ENCODE measurements at regions not wholly inside any gene's neighbourhood (a gene's known extent, or its start where the extent isn't known, plus 50 kb on each side); places are given as distances from the start of the nearest gene placed in this dataset.
A peak's percentile ranks its signal among the peaks of the same experiment; 100 is the strongest.
"Not testable (repeated sequence)": the region's sequence is repeated elsewhere in the genome, so short reads cannot be mapped to it uniquely, and the experiment has no call there.

DNA sequence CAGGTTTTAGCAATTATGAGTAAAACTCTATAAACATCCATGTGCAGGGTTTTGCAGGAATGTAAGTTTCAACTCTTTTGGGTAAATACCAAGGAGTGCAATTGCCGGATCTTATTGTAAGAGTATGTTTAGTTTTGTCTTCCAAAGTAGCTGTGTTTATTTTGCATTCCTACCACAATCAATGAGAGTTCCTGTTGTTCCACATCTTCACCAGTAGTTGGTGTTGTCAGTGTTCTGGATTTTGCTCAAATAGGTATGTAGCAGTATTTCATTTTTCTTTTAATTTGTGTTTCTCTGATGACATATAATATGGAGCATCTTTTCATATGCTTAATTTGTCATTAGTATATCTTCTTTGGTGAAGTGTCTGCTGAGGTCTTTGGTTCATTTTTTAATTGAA, 185.1 kb upstream of the GALNT15 start:
- H3K4me3 ChIP-seq: no peak overlapping the region
- H3K4me1 ChIP-seq (replicated peaks in 1 of 2): no peaks in the 10 kb centered on the region
- ATAC-seq (replicated peaks in 6 of 8): no peak
- in situ Hi-C loops (cut with MboI; ENCODE audit: low pct_unique_long_range_greater_than_20kb in 2 of 9, low sequenced_read_pairs in 9 of 9, unreplicated experiment in 9 of 9): no loop called here
- 40 to 100% (median 100%) methylated on average over 1 of the region's 1 CpG; no CpG with 5 or more reads in 3 of the 10 experiments for WGBS, 10 experiments
- no peak overlapping the region for H3K27ac ChIP-seq

DNA sequence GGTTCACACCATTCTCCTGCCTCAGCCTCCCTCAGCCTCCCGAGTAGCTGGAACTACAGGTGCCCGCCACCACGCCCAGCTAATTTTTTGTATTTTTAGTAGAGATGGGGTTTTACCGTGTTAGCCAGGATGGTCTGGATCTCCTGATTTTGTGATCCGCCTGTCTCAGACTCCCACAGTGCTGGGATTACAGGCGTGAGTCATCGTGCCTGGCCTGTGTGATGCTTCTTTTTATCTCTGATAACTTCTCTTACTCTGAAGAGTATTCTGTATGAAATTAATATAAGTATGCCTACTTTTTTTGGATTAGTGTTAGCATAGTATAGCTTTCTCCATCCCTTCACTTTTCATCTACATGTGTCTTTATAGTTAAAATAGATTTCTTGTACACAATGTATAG, 180.8 kb upstream of the GALNT15 start:
- H3K27ac ChIP-seq; H3K4me3 ChIP-seq; ATAC-seq (replicated peaks in 6 of 8); H3K4me1 ChIP-seq (replicated peaks in 1 of 2); in situ Hi-C loops (cut with MboI; ENCODE audit: low pct_unique_long_range_greater_than_20kb in 2 of 9, low sequenced_read_pairs in 9 of 9, unreplicated experiment in 9 of 9): not testable (repeated sequence)
- 65 to 100% (median 87%) methylated on average over 2 to 6 of the region's 7 CpGs; no CpG with 5 or more reads in 2 of the 10 experiments for WGBS, 10 experiments

- H3K4me1 ChIP-seq (replicated peaks in 1 of 2); H3K4me3 ChIP-seq; H3K27ac ChIP-seq; ATAC-seq (replicated peaks in 6 of 8); in situ Hi-C loops (cut with MboI; ENCODE audit: low pct_unique_long_range_greater_than_20kb in 2 of 9, low sequenced_read_pairs in 9 of 9, unreplicated experiment in 9 of 9): not testable (repeated sequence)
- 80 to 100% methylated on average over 1 of the region's 17 CpGs; no CpG with 5 or more reads in 8 of the 10 experiments for WGBS, 10 experiments
Observed at GRCh38 chr3:15996496-15996895, 178.0 kb upstream of the GALNT15 start.

- Histone ChIP-seq H3K4me3 (no peak overlapping the region), H3K4me1 (replicated peaks in 1 of 2) (peaks cover 2 to 9% of the 10 kb centered on the region in 2 donors), H3K27ac (no peak overlapping the region)
- no peak for ATAC-seq (replicated peaks in 6 of 8)
- in situ Hi-C loops (cut with MboI; ENCODE audit: low pct_unique_long_range_greater_than_20kb in 2 of 9, low sequenced_read_pairs in 9 of 9, unreplicated experiment in 9 of 9): no loop called here
- WGBS, 10 experiments: 63 to 100% (median 82%) methylated on average over 1 to 4 of the region's 4 CpGs
Observed at GRCh38 chr3:15997274-15997943, 177.1 kb upstream of the GALNT15 start.

- WGBS, 10 experiments: 0 to 100% (median 49%) methylated on average over 1 to 3 of the region's 3 CpGs; no CpG with 5 or more reads in 2 of the 10 experiments
- Histone ChIP-seq H3K27ac (no peak overlapping the region), H3K4me1 (replicated peaks in 1 of 2) (peaks cover 2 to 9% of the 10 kb centered on the region in 2 donors), H3K4me3 (no peak overlapping the region)
- in situ Hi-C loops (cut with MboI; ENCODE audit: low pct_unique_long_range_greater_than_20kb in 2 of 9, low sequenced_read_pairs in 9 of 9, unreplicated experiment in 9 of 9): no loop called here
- ATAC-seq (replicated peaks in 6 of 8): no peak
Observed at GRCh38 chr3:15998911-15999310, 175.6 kb upstream of the GALNT15 start.

DNA sequence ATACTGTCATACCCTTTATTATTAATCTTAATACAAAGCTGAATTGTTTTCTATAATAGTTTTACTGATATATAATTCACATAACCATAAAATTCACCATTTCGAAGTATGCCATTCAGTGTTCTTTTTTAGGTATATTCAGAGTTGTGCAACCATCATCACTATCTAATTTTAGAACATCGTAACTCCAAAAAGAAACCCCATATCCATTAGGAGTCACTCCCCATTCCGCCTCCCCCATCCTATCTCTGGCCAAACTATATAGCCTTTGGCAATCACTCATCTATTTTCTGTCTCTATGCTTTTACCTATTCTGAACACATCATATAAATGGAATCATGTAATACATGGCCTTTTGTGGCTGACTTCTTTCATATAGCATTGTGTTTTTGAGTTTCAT, 169.7 kb upstream of the GALNT15 start:
- in situ Hi-C loops (cut with MboI; ENCODE audit: low pct_unique_long_range_greater_than_20kb in 2 of 9, low sequenced_read_pairs in 9 of 9, unreplicated experiment in 9 of 9): no loop called here
- ATAC-seq (replicated peaks in 6 of 8): no peak
- H3K4me1 ChIP-seq (replicated peaks in 1 of 2): no peaks in the 10 kb centered on the region

GRCh38 chr3:16011376-16011775, 163.1 kb upstream of the GALNT15 start:
- in situ Hi-C loops (cut with MboI; ENCODE audit: low pct_unique_long_range_greater_than_20kb in 2 of 9, low sequenced_read_pairs in 9 of 9, unreplicated experiment in 9 of 9): no loop called here
- ATAC-seq (replicated peaks in 6 of 8): no peak
- WGBS, 10 experiments: 61 to 100% (median 96%) methylated on average over 1 to 4 of the region's 4 CpGs; no CpG with 5 or more reads in 2 of the 10 experiments
- no peak overlapping the region for H3K4me3 ChIP-seq
- no peak overlapping the region for H3K27ac ChIP-seq
- H3K4me1 ChIP-seq (replicated peaks in 1 of 2): no peaks in the 10 kb centered on the region

More for the DNA sequence above, 169.7 kb upstream of the GALNT15 start:
- WGBS, 10 experiments: 70 to 100% (median 94%) methylated on average over 2 to 3 of the region's 3 CpGs
- Histone ChIP-seq H3K27ac (no peak overlapping the region), H3K4me3 (no peak overlapping the region)

GRCh38 chr3:16012086-16012485, 162.4 kb upstream of the GALNT15 start:
- Histone ChIP-seq H3K27ac (no peak overlapping the region), H3K4me3 (no peak overlapping the region), H3K4me1 (replicated peaks in 1 of 2) (no peaks in the 10 kb centered on the region)
- in situ Hi-C loops (cut with MboI; ENCODE audit: low pct_unique_long_range_greater_than_20kb in 2 of 9, low sequenced_read_pairs in 9 of 9, unreplicated experiment in 9 of 9): no loop called here
- ATAC-seq (replicated peaks in 6 of 8): no peak

- Histone ChIP-seq H3K4me1 (replicated peaks in 1 of 2) (no peaks in the 10 kb centered on the region), H3K27ac (no peak overlapping the region), H3K4me3 (no peak overlapping the region)
- no peak for ATAC-seq (replicated peaks in 6 of 8)
- in situ Hi-C loops (cut with MboI; ENCODE audit: low pct_unique_long_range_greater_than_20kb in 2 of 9, low sequenced_read_pairs in 9 of 9, unreplicated experiment in 9 of 9): no loop called here
- 43 to 100% (median 75%) methylated on average over 1 to 2 of the region's 2 CpGs; no CpG with 5 or more reads in 1 of the 10 experiments for WGBS, 10 experiments
Observed at GRCh38 chr3:16013568-16013967, 160.9 kb upstream of the GALNT15 start.

DNA sequence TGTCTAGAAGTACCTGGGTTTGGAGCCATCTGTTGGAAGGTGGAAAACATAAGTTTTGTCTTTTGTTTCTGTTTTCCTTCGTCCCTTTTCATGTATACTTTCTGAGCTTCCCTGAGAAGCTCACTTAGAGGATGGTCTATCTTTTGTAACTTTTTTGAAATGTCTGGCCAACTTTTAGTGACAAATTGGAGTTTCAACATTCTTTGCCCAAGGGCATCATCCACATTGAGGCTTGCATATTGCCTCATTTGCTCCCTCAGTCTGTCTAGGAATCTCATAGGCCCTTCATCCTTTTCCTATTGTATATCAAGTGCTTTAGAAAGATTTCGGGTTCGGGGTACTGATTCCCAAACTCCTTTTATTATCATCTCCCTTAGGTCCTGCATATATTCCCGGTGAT, 152.7 kb upstream of the GALNT15 start:
- ATAC-seq (replicated peaks in 6 of 8); in situ Hi-C loops (cut with MboI; ENCODE audit: low pct_unique_long_range_greater_than_20kb in 2 of 9, low sequenced_read_pairs in 9 of 9, unreplicated experiment in 9 of 9); H3K4me3 ChIP-seq; H3K27ac ChIP-seq; H3K4me1 ChIP-seq (replicated peaks in 1 of 2): not testable (repeated sequence)
- 43 to 100% (median 71%) methylated on average over 1 to 4 of the region's 4 CpGs for WGBS, 10 experiments

DNA sequence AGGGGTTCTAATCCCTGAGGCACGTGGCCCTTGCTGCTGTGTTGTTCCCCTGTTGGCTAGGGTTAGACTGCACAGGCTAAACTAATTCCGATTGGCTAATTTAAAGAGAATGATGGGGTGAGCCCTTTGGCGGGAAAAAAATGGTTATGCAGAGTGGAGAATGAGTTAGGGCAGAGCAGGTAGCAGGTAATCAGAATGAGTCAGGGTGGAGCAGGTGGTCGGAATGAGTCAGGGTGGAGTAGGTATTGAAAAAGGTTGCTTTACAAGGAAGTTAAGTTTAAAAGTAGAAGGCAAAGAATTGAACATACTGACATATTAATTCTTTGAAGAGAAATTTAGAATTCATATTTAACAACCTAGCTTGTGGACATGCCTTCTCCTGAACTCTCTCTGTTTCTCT, 150.6 kb upstream of the GALNT15 start:
- H3K4me1 ChIP-seq (replicated peaks in 1 of 2); H3K27ac ChIP-seq; ATAC-seq (replicated peaks in 6 of 8); in situ Hi-C loops (cut with MboI; ENCODE audit: low pct_unique_long_range_greater_than_20kb in 2 of 9, low sequenced_read_pairs in 9 of 9, unreplicated experiment in 9 of 9); H3K4me3 ChIP-seq: not testable (repeated sequence)
- 50 to 94% (median 87%) methylated on average over 2 to 4 of the region's 4 CpGs; no CpG with 5 or more reads in 4 of the 10 experiments for WGBS, 10 experiments

DNA sequence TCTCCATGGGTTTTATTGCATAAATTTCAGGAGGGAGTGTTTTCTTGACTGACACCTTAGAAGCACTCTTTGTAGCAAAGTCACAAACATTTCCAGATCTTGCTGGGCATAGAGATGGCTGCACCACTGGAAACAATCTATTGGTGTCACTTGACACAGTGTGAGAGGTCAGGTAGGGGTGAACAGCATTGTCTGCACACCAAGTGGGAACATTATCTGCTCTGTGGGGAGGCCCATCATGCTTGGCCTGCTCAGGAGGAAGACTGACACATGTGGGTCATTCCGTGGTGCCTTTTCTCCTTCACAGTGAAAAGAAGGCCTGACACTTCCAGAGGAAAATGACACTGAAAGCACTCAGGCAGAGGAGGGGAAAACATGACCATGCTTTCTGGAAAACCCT, 149.9 kb upstream of the GALNT15 start:
- Histone ChIP-seq H3K27ac (no peak overlapping the region), H3K4me3 (no peak overlapping the region), H3K4me1 (replicated peaks in 1 of 2) (no peaks in the 10 kb centered on the region)
- in situ Hi-C loops (cut with MboI; ENCODE audit: low pct_unique_long_range_greater_than_20kb in 2 of 9, low sequenced_read_pairs in 9 of 9, unreplicated experiment in 9 of 9): no loop called here
- 0 to 38% (median 0%) methylated on average over 1 of the region's 1 CpG; no CpG with 5 or more reads in 5 of the 10 experiments for WGBS, 10 experiments
- ATAC-seq (replicated peaks in 6 of 8): no peak

GRCh38 chr3:16026753-16027152, 147.7 kb upstream of the GALNT15 start:
- no peak overlapping the region for H3K4me3 ChIP-seq
- in situ Hi-C loops (cut with MboI; ENCODE audit: low pct_unique_long_range_greater_than_20kb in 2 of 9, low sequenced_read_pairs in 9 of 9, unreplicated experiment in 9 of 9): no loop called here
- no peaks in the 10 kb centered on the region for H3K4me1 ChIP-seq (replicated peaks in 1 of 2)
- H3K27ac ChIP-seq: no peak overlapping the region
- WGBS, 10 experiments: 0 to 100% (median 43%) methylated on average over 1 to 3 of the region's 3 CpGs; no CpG with 5 or more reads in 2 of the 10 experiments
- ATAC-seq (replicated peaks in 6 of 8): no peak

DNA sequence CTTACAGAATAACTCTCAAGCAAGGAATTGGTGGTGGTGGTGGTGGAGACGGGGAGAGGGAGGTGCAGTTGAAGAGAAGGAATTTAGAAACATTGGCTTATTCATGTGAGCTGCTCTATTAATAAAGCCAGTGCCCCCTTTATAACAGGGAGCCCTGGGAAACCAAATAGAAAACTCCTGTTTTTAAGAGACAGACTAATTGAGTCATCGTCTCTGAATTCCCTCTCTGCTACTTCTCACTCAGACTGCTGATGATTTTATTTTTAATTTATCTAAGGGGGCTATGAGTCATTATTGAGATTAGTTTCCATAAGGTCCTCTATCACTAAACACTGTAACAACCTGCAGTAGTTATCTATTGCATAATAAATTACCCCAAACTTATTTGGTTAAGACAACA, 145.9 kb upstream of the GALNT15 start:
- WGBS, 10 experiments: 0 to 94% (median 33%) methylated on average over 1 to 2 of the region's 2 CpGs; no CpG with 5 or more reads in 3 of the 10 experiments
- in situ Hi-C loops (cut with MboI; ENCODE audit: low pct_unique_long_range_greater_than_20kb in 2 of 9, low sequenced_read_pairs in 9 of 9, unreplicated experiment in 9 of 9): no loop called here
- ATAC-seq (replicated peaks in 6 of 8): peak in 1 of 8 experiments; percentile 72
- Histone ChIP-seq H3K4me3 (no peak overlapping the region), H3K4me1 (replicated peaks in 1 of 2) (no peaks in the 10 kb centered on the region), H3K27ac (no peak overlapping the region)
